C4-2B (cell line): ENCODE measurements at regions not wholly inside any gene's neighbourhood (a gene's known extent, or its start where the extent isn't known, plus 50 kb on each side); places are given as distances from the start of the nearest gene placed in this dataset.

Source experiments
- ZFX ChIP-seq: fragments of 450-650 bp; IDR thresholded peaks from 2 replicates; pipeline ENCODE4 v1.6.1; 2017
- TF ChIP-seq, protein P1 (sequence below): fragments of 450-650 bp; conservative IDR thresholded peaks from 2 replicates; pipeline ENCODE4 v1.5.1; 2017; ENCODE audit warnings: mild to moderate bottlenecking

DNA sequence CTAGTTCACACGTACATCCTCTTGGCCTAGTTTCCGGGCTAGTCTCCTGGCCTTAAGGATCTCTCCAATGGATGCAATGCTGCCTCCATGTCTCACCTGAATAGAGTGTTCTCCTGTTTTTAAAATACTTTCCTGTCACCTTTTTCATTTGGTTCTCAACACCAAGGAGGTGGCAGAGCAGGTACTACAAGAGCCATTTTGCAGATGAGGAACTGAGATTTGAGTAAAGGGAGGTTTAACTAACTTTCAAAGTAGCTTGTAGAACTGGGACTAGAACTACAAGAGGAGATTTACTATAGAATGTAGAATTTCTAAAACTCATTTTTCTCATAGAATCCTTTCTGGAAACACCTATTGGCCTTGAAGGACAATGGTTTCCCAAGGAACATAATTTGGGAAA is 97.6 kb upstream of the AP1S2 start:
- TF ChIP-seq, protein P1, sequence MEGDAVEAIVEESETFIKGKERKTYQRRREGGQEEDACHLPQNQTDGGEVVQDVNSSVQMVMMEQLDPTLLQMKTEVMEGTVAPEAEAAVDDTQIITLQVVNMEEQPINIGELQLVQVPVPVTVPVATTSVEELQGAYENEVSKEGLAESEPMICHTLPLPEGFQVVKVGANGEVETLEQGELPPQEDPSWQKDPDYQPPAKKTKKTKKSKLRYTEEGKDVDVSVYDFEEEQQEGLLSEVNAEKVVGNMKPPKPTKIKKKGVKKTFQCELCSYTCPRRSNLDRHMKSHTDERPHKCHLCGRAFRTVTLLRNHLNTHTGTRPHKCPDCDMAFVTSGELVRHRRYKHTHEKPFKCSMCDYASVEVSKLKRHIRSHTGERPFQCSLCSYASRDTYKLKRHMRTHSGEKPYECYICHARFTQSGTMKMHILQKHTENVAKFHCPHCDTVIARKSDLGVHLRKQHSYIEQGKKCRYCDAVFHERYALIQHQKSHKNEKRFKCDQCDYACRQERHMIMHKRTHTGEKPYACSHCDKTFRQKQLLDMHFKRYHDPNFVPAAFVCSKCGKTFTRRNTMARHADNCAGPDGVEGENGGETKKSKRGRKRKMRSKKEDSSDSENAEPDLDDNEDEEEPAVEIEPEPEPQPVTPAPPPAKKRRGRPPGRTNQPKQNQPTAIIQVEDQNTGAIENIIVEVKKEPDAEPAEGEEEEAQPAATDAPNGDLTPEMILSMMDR = no peak
- TF ChIP-seq ZFX = no peak
